ENCODE measurements at regions not wholly inside any gene's neighbourhood (a gene's known extent, or its start where the extent isn't known, plus 50 kb on each side); places are given as distances from the start of the nearest gene placed in this dataset.

DNA sequence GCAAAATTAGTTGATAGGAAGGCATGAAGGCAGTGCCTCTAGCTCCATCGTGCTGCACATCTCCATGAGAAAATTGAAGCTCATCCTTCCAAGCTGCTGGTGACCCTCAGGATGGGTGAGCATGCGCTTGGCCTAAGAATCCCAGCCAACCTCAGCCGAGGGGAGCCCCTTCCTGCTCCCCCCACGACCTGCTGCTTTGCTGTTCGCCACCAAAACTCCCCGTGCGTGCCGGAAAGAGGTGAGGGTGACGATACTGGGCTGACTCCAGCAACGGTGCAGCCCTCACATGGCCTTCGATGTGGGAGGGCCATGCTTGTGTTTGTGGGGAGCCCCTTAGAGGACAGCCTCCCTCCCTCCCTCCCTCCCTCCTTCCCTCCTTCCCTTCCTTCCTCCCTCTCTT lies 660.9 kb downstream of the BRD1 start:
- TF ChIP-seq, protein P1, sequence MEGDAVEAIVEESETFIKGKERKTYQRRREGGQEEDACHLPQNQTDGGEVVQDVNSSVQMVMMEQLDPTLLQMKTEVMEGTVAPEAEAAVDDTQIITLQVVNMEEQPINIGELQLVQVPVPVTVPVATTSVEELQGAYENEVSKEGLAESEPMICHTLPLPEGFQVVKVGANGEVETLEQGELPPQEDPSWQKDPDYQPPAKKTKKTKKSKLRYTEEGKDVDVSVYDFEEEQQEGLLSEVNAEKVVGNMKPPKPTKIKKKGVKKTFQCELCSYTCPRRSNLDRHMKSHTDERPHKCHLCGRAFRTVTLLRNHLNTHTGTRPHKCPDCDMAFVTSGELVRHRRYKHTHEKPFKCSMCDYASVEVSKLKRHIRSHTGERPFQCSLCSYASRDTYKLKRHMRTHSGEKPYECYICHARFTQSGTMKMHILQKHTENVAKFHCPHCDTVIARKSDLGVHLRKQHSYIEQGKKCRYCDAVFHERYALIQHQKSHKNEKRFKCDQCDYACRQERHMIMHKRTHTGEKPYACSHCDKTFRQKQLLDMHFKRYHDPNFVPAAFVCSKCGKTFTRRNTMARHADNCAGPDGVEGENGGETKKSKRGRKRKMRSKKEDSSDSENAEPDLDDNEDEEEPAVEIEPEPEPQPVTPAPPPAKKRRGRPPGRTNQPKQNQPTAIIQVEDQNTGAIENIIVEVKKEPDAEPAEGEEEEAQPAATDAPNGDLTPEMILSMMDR (IDR thresholded peaks at IDR 0.05; ENCODE audit: insufficient read depth, low read length, poor library complexity, severe bottlenecking), result no peak
- no peak for TF ChIP-seq EZH2phosphoT487 (conservative IDR thresholded peaks at IDR 0.05; ENCODE audit: low read length)
